Panc1 (cell line): ENCODE measurements at regions not wholly inside any gene's neighbourhood (a gene's known extent, or its start where the extent isn't known, plus 50 kb on each side); places are given as distances from the start of the nearest gene placed in this dataset.

Source experiments
- ATAC-seq: fragments of 200-7000 bp; cut with Tn5 transposase; 2 replicates; pipeline ENCODE4 v1.9.1; 2020; ENCODE audit warnings: mild to moderate bottlenecking, moderate library complexity
- BruUV-seq: library from RNA; stranded (reverse); fragments of 400-500 nt; replicated peaks from 2 replicates; lab custom pipeline; 2021; lab: Mats Ljungman, UMichigan
- CTCF ChIA-PET: fragments of 300-600 bp; sonication (Branson Sonifier 250); formaldehyde crosslinking; loops from one replicate; lab custom pipeline; 2022; ENCODE audit warnings: antibody characterized with exemption; lab: Charles Lee
- POLR2A ChIA-PET: fragments of 300-600 bp; sonication (Branson Sonifier 250); formaldehyde crosslinking; loops from one replicate; lab custom pipeline; 2022; ENCODE audit warnings: antibody characterized with exemption; lab: Charles Lee
- DNase-seq: peaks from one replicate; pipeline ENCODE4 v3.0.0-alpha.2; 2010; ENCODE audit warnings: low read depth, low spot score
- H3K27ac ChIP-seq: 2 replicates; pipeline ENCODE4 v1.5.1; 2011; ENCODE audit warnings: mild to moderate bottlenecking, low read length, inconsistent platforms
- H3K27me3 ChIP-seq: fragments of 200-500 bp; sonication (Bioruptor generic); 2 replicates; pipeline ENCODE4 v1.6.0; 2014; ENCODE audit warnings: low read length, inconsistent platforms; ENCODE audit not compliant: control insufficient read depth, insufficient read depth
- H3K36me3 ChIP-seq: fragments of 200-500 bp; sonication (Bioruptor generic); 2 replicates; pipeline ENCODE4 v1.5.1; 2014; ENCODE audit warnings: inconsistent platforms, mild to moderate bottlenecking, low read length, moderate library complexity; ENCODE audit not compliant: control insufficient read depth, insufficient read depth
- H3K4me1 ChIP-seq: 2 replicates; pipeline ENCODE4 v1.5.1; 2011; ENCODE audit warnings: inconsistent platforms, mild to moderate bottlenecking, low read length, moderate library complexity; ENCODE audit not compliant: control insufficient read depth, insufficient read depth
- H3K4me3 ChIP-seq, 2 experiments: 2 replicates each; pipeline ENCODE4 v1.5.1; 2011 to 2012; ENCODE audit warnings: low read depth in 2 of 2, low read length in 2 of 2, mild to moderate bottlenecking in 2 of 2, inconsistent platforms in 1 of 2, moderate library complexity in 1 of 2
- H3K9me3 ChIP-seq: fragments of 200-500 bp; sonication (Bioruptor generic); 2 replicates; pipeline ENCODE4 v1.5.1; 2014; ENCODE audit warnings: low read depth, mild to moderate bottlenecking, inconsistent platforms, low read length, moderate library complexity; ENCODE audit not compliant: control insufficient read depth, insufficient read depth
- POLR2AphosphoS5 ChIP-seq: IDR thresholded peaks from 2 replicates; pipeline ENCODE4 v1.6.1; 2012; ENCODE audit warnings: mild to moderate bottlenecking, low read depth, low read length, moderate library complexity
- SIN3A ChIP-seq: IDR thresholded peaks from 2 replicates; pipeline ENCODE4 v1.6.1; 2012; ENCODE audit warnings: low read depth, mild to moderate bottlenecking, low read length, moderate library complexity, borderline replicate concordance; ENCODE audit not compliant: insufficient read depth
- TCF7L2 ChIP-seq: IDR thresholded peaks from 2 replicates; pipeline ENCODE4 v1.6.1; 2011; ENCODE audit warnings: mild to moderate bottlenecking, low read depth, low read length, inconsistent platforms
- in situ Hi-C: cut with HindIII; loops from 2 replicates; pipeline ENCODE4 v1.10.0; 2016; ENCODE audit warnings: low sequenced_read_pairs, low pct_unique_long_range_greater_than_20kb
- intact Hi-C: fragments of 100-400 bp; cut with micrococcal nuclease; formaldehyde crosslinking; loops from one replicate; pipeline ENCODE4 v1.10.0; 2022; ENCODE audit not compliant: unreplicated experiment
- TF ChIP-seq, protein P1 (sequence below): fragments of 450-650 bp; IDR thresholded peaks from 2 replicates; pipeline ENCODE4 v1.5.1; 2017; ENCODE audit warnings: mild to moderate bottlenecking
- TF ChIP-seq, protein P2 (sequence below), 2 experiments: IDR thresholded peaks; 2 replicates each; pipeline ENCODE4 v1.6.1; 2011 to 2012; ENCODE audit warnings: low read depth in 2 of 2, control low read depth in 1 of 2, low read length in 1 of 2, mild to moderate bottlenecking in 1 of 2, moderate library complexity in 1 of 2; ENCODE audit not compliant: insufficient read depth in 1 of 2

DNA sequence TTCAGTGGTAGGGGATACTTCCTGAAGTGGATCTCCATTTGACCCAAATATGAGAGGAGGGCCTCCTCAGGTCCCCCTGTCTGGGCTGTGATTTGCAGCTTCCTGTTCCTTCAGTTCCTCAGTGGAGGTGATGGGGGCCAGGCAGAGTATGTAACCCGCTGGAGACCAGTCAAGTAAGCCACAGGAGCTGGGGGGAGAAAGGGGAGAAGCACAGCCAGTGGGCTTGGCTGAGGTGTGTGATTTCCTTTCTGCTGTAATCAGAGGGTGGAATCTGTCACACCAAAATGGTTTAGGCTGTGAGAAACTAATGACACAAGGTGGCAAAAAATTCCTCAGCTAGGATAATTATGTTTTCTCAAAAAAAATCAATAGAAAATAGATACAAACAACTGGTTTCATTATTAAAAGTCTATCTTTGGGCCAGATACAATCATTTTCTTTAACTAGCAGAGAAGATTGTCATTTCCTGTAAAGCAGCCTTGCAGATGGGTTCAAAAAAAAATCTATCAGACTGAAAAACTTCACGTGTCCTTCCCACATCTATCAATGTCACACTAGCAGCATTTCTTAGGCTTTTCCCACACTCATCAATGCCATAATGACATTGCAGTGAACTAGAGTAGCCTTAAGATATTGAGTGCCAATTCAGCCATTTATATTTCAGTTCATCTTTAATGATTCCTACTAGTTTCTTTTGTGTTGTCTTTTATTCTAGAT lies 1660.3 kb downstream of the EFNB2 start:
- ChIA-PET CTCF (no interaction called here), POLR2A (no interaction called here)
- TF ChIP-seq SIN3A = no peak
- TF ChIP-seq TCF7L2 = no peak
- TF ChIP-seq, protein P1, sequence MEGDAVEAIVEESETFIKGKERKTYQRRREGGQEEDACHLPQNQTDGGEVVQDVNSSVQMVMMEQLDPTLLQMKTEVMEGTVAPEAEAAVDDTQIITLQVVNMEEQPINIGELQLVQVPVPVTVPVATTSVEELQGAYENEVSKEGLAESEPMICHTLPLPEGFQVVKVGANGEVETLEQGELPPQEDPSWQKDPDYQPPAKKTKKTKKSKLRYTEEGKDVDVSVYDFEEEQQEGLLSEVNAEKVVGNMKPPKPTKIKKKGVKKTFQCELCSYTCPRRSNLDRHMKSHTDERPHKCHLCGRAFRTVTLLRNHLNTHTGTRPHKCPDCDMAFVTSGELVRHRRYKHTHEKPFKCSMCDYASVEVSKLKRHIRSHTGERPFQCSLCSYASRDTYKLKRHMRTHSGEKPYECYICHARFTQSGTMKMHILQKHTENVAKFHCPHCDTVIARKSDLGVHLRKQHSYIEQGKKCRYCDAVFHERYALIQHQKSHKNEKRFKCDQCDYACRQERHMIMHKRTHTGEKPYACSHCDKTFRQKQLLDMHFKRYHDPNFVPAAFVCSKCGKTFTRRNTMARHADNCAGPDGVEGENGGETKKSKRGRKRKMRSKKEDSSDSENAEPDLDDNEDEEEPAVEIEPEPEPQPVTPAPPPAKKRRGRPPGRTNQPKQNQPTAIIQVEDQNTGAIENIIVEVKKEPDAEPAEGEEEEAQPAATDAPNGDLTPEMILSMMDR = no peak
- TF ChIP-seq, protein P2, sequence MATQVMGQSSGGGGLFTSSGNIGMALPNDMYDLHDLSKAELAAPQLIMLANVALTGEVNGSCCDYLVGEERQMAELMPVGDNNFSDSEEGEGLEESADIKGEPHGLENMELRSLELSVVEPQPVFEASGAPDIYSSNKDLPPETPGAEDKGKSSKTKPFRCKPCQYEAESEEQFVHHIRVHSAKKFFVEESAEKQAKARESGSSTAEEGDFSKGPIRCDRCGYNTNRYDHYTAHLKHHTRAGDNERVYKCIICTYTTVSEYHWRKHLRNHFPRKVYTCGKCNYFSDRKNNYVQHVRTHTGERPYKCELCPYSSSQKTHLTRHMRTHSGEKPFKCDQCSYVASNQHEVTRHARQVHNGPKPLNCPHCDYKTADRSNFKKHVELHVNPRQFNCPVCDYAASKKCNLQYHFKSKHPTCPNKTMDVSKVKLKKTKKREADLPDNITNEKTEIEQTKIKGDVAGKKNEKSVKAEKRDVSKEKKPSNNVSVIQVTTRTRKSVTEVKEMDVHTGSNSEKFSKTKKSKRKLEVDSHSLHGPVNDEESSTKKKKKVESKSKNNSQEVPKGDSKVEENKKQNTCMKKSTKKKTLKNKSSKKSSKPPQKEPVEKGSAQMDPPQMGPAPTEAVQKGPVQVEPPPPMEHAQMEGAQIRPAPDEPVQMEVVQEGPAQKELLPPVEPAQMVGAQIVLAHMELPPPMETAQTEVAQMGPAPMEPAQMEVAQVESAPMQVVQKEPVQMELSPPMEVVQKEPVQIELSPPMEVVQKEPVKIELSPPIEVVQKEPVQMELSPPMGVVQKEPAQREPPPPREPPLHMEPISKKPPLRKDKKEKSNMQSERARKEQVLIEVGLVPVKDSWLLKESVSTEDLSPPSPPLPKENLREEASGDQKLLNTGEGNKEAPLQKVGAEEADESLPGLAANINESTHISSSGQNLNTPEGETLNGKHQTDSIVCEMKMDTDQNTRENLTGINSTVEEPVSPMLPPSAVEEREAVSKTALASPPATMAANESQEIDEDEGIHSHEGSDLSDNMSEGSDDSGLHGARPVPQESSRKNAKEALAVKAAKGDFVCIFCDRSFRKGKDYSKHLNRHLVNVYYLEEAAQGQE (IDR thresholded peaks at IDR 0.05; ENCODE audit: insufficient read depth in 1 of 2, low read depth in 2 of 2, low read length in 1 of 2) = no peak
- no peak for TF ChIP-seq POLR2AphosphoS5
- H3K9me3 ChIP-seq = no peaks in the 10 kb centered on the region
- no peak overlapping the region for H3K27ac ChIP-seq
- H3K4me1 ChIP-seq = no peaks in the 10 kb centered on the region
- H3K4me3 ChIP-seq = no peak overlapping the region
- no TSS peak for BruUV-seq
- in situ Hi-C loops (no loop called here), intact Hi-C loops (no loop called here)
- no peaks in the 10 kb centered on the region for H3K36me3 ChIP-seq
- ATAC-seq = no peak
- no peak for DNase-seq
- no peaks in the 10 kb centered on the region for H3K27me3 ChIP-seq

DNA sequence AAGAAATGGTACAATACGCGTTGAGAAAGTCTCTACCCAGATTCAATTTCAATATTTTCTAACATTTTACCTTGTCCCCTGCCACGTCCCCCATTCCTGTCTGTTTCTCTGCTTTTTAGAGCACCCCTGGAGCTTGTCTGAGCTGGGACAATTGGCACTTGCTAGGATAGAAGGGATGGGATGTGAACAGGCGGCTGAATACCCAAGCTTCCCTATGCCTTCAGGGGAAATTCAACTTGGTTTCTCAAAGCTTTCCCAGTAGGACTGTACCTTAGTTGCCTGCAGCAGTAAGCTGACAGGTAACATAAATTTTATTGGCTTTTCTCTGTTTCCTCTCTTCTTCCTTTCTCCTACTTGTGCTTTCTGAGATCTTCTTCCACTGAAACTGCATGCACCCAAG lies 1663.3 kb downstream of the EFNB2 start:
- intact Hi-C loops (no loop called here), in situ Hi-C loops (no loop called here)
- ChIA-PET CTCF (no interaction called here), POLR2A (no interaction called here)
- DNase-seq = no peak
- H3K36me3 ChIP-seq = no peaks in the 10 kb centered on the region; the same call in 1 of the 2 replicates
- no peak for TF ChIP-seq POLR2AphosphoS5
- TF ChIP-seq, protein P2 (IDR thresholded peaks at IDR 0.05; ENCODE audit: insufficient read depth in 1 of 2, low read depth in 2 of 2, low read length in 1 of 2) = no peak
- no peak for TF ChIP-seq SIN3A
- no peak for TF ChIP-seq TCF7L2
- TF ChIP-seq, protein P1 = no peak
- no TSS peak for BruUV-seq
- no peak for ATAC-seq
- H3K27ac ChIP-seq = no peak overlapping the region
- H3K27me3 ChIP-seq = no peaks in the 10 kb centered on the region
- H3K4me3 ChIP-seq = no peak overlapping the region
- H3K4me1 ChIP-seq = no peaks in the 10 kb centered on the region
- H3K9me3 ChIP-seq = no peaks in the 10 kb centered on the region
